ENCODE measurements at regions not wholly inside any gene's neighbourhood (a gene's known extent, or its start where the extent isn't known, plus 50 kb on each side); places are given as distances from the start of the nearest gene placed in this dataset.
A peak's percentile ranks its signal among the peaks of the same experiment; 100 is the strongest.

GRCh38 chr11:86193297-86194095, 51.1 kb upstream of the EED start:
- peak in 1 of 2 donors; percentile 7 for DNase-seq (ENCODE audit: low read depth in 2 of 2, low spot score in 1 of 2)

GRCh38 chr11:86192519-86193257, 51.9 kb upstream of the EED start:
- no peak for DNase-seq (ENCODE audit: low read depth in 2 of 2, low spot score in 1 of 2)

GRCh38 chr11:86191874-86192273, 52.7 kb upstream of the EED start:
- no peak for DNase-seq (ENCODE audit: low read depth in 2 of 2, low spot score in 1 of 2)

- DNase-seq (ENCODE audit: low read depth in 2 of 2, low spot score in 1 of 2), result no peak
Measured at GRCh38 chr11:86187027-86187426, 57.5 kb upstream of the EED start.

GRCh38 chr11:86186386-86186785, 58.2 kb upstream of the EED start:
- no peak for DNase-seq (ENCODE audit: low read depth in 2 of 2, low spot score in 1 of 2)

- DNase-seq (ENCODE audit: low read depth in 2 of 2, low spot score in 1 of 2), result no peak
Measured at GRCh38 chr11:86185381-86185750, 59.2 kb upstream of the EED start.

GRCh38 chr11:86184728-86185380, 59.7 kb upstream of the EED start:
- no peak for DNase-seq (ENCODE audit: low read depth in 2 of 2, low spot score in 1 of 2)

GRCh38 chr11:86183694-86184093, 60.9 kb upstream of the EED start:
- DNase-seq (ENCODE audit: low read depth in 2 of 2, low spot score in 1 of 2), result no peak

- no peak for DNase-seq (ENCODE audit: low read depth in 2 of 2, low spot score in 1 of 2)
Measured at GRCh38 chr11:86182976-86183584, 61.5 kb upstream of the EED start.

GRCh38 chr11:86181379-86181778, 63.2 kb upstream of the EED start:
- DNase-seq (ENCODE audit: low read depth in 2 of 2, low spot score in 1 of 2), result no peak

GRCh38 chr11:86180851-86181250, 63.7 kb upstream of the EED start:
- DNase-seq (ENCODE audit: low read depth in 2 of 2, low spot score in 1 of 2), result no peak

GRCh38 chr11:86180423-86180822, 64.1 kb upstream of the EED start:
- DNase-seq (ENCODE audit: low read depth in 2 of 2, low spot score in 1 of 2), result no peak

GRCh38 chr11:86179646-86180064, 64.9 kb upstream of the EED start:
- no peak for DNase-seq (ENCODE audit: low read depth in 2 of 2, low spot score in 1 of 2)

- DNase-seq (ENCODE audit: low read depth in 2 of 2, low spot score in 1 of 2), result no peak
Measured at GRCh38 chr11:86177302-86177701, 67.3 kb upstream of the EED start.

GRCh38 chr11:86176165-86176884, 68.2 kb upstream of the EED start:
- no peak for DNase-seq (ENCODE audit: low read depth in 2 of 2, low spot score in 1 of 2)

GRCh38 chr11:86175626-86176025, 68.9 kb upstream of the EED start:
- no peak for DNase-seq (ENCODE audit: low read depth in 2 of 2, low spot score in 1 of 2)

GRCh38 chr11:86175191-86175590, 69.4 kb upstream of the EED start:
- no peak for DNase-seq (ENCODE audit: low read depth in 2 of 2, low spot score in 1 of 2)

- no peak for DNase-seq (ENCODE audit: low read depth in 2 of 2, low spot score in 1 of 2)
Measured at GRCh38 chr11:86174101-86175046, 70.2 kb upstream of the EED start.

- DNase-seq (ENCODE audit: low read depth in 2 of 2, low spot score in 1 of 2), result no peak
Measured at GRCh38 chr11:86172894-86173293, 71.7 kb upstream of the EED start.

- DNase-seq (ENCODE audit: low read depth in 2 of 2, low spot score in 1 of 2), result no peak
Measured at GRCh38 chr11:86171627-86172026, 72.9 kb upstream of the EED start.

All from stimulated activated CD8-positive, alpha-beta memory T cell treated with anti-CD3 and anti-CD28 coated beads, Interleukin-4, amount 100 ng/mL, for 4 hours (primary cell).